Activated CD8-positive, alpha-beta memory T cell treated with anti-CD3 and anti-CD28 coated beads for 48 hours (primary cell): ENCODE measurements at regions not wholly inside any gene's neighbourhood (a gene's known extent, or its start where the extent isn't known, plus 50 kb on each side); places are given as distances from the start of the nearest gene placed in this dataset.

Experiments
- DNase-seq, 3 experiments: peaks; one replicate each; pipeline ENCODE4 v3.0.0-alpha.2; 2020; ENCODE audit warnings: low read depth in 2 of 3, low spot score in 2 of 3

GRCh38 chr9:118364266-118365106 is 660.3 kb downstream of the TLR4 start:
- no peak for DNase-seq

- no peak for DNase-seq
Measured at GRCh38 chr9:118366228-118366627, 662.0 kb downstream of the TLR4 start.

GRCh38 chr9:118367383-118367782 is 663.2 kb downstream of the TLR4 start:
- DNase-seq: no peak

- no peak for DNase-seq
Measured at GRCh38 chr9:118384531-118385100, 680.4 kb downstream of the TLR4 start.

- DNase-seq: no peak
Measured at GRCh38 chr9:118395415-118395814, 691.2 kb downstream of the TLR4 start.

GRCh38 chr9:118401546-118401945 is 697.3 kb downstream of the TLR4 start:
- DNase-seq: no peak

- no peak for DNase-seq
Measured at GRCh38 chr9:118414676-118415075, 710.5 kb downstream of the TLR4 start.

- DNase-seq: no peak
Measured at GRCh38 chr9:118418887-118419565, 714.8 kb downstream of the TLR4 start.

- DNase-seq: no peak
Measured at GRCh38 chr9:118419676-118420075, 715.5 kb downstream of the TLR4 start.

- no peak for DNase-seq
Measured at GRCh38 chr9:118422508-118422907, 718.3 kb downstream of the TLR4 start.

- DNase-seq: no peak
Measured at GRCh38 chr9:118423021-118423420, 718.8 kb downstream of the TLR4 start.

- no peak for DNase-seq
Measured at GRCh38 chr9:118423721-118424120, 719.5 kb downstream of the TLR4 start.

GRCh38 chr9:118426772-118427171 is 722.6 kb downstream of the TLR4 start:
- DNase-seq: no peak

GRCh38 chr9:118438810-118439209 is 734.6 kb downstream of the TLR4 start:
- DNase-seq: no peak

GRCh38 chr9:118439441-118439840 is 735.2 kb downstream of the TLR4 start:
- DNase-seq: no peak

- DNase-seq: no peak
Measured at GRCh38 chr9:118444403-118444802, 740.2 kb downstream of the TLR4 start.

GRCh38 chr9:118446943-118447639 is 742.9 kb downstream of the TLR4 start:
- DNase-seq: no peak

- no peak for DNase-seq
Measured at GRCh38 chr9:118449554-118449953, 745.4 kb downstream of the TLR4 start.

GRCh38 chr9:118455259-118455658 is 751.1 kb downstream of the TLR4 start:
- DNase-seq: no peak

GRCh38 chr9:118455788-118456187 is 751.6 kb downstream of the TLR4 start:
- DNase-seq: no peak

- DNase-seq: no peak
Measured at GRCh38 chr9:118457171-118458000, 753.2 kb downstream of the TLR4 start.
